ENCODE measurements at regions not wholly inside any gene's neighbourhood (a gene's known extent, or its start where the extent isn't known, plus 50 kb on each side); places are given as distances from the start of the nearest gene placed in this dataset.
"Not testable (repeated sequence)": the region's sequence is repeated elsewhere in the genome, so short reads cannot be mapped to it uniquely, and the experiment has no call there.

- no peak for DNase-seq
Measured at GRCh38 chr11:91091563-91091962, 868.7 kb upstream of the CHORDC1 start.

- DNase-seq, result no peak
Measured at GRCh38 chr11:91086028-91086427, 863.2 kb upstream of the CHORDC1 start.

GRCh38 chr11:91082255-91082654, 859.4 kb upstream of the CHORDC1 start:
- no peak for DNase-seq

- DNase-seq, result no peak
Measured at GRCh38 chr11:91081440-91082043, 858.7 kb upstream of the CHORDC1 start.

GRCh38 chr11:91078221-91078620, 855.4 kb upstream of the CHORDC1 start:
- peak; percentile 18 for DNase-seq

- no peak for DNase-seq
Measured at GRCh38 chr11:91075032-91075695, 852.3 kb upstream of the CHORDC1 start.

- no peak for DNase-seq
Measured at GRCh38 chr11:91067666-91068065, 844.8 kb upstream of the CHORDC1 start.

- no peak for DNase-seq
Measured at GRCh38 chr11:91066456-91067047, 843.7 kb upstream of the CHORDC1 start.

- DNase-seq, result not testable (repeated sequence)
Measured at GRCh38 chr11:91063399-91063798, 840.5 kb upstream of the CHORDC1 start.

GRCh38 chr11:91047882-91048281, 825.0 kb upstream of the CHORDC1 start:
- no peak for DNase-seq

- DNase-seq, result no peak
Measured at GRCh38 chr11:91046261-91046660, 823.4 kb upstream of the CHORDC1 start.

- no peak for DNase-seq
Measured at GRCh38 chr11:91041626-91042025, 818.8 kb upstream of the CHORDC1 start.

GRCh38 chr11:91023731-91024130, 800.9 kb upstream of the CHORDC1 start:
- DNase-seq, result no peak

- DNase-seq, result no peak
Measured at GRCh38 chr11:91011503-91011902, 788.7 kb upstream of the CHORDC1 start.

- no peak for DNase-seq
Measured at GRCh38 chr11:91005458-91005857, 782.6 kb upstream of the CHORDC1 start.

- DNase-seq, result no peak
Measured at GRCh38 chr11:90997241-90997640, 774.4 kb upstream of the CHORDC1 start.

GRCh38 chr11:90972159-90972558, 749.3 kb upstream of the CHORDC1 start:
- not testable (repeated sequence) for DNase-seq

- no peak for DNase-seq
Measured at GRCh38 chr11:90947930-90948329, 725.1 kb upstream of the CHORDC1 start.

GRCh38 chr11:90930252-90930651, 707.4 kb upstream of the CHORDC1 start:
- DNase-seq, result no peak

- DNase-seq, result no peak
Measured at GRCh38 chr11:90919332-90919731, 696.5 kb upstream of the CHORDC1 start.

- no peak for DNase-seq
Measured at GRCh38 chr11:90916706-90917105, 693.9 kb upstream of the CHORDC1 start.

GRCh38 chr11:90913131-90913668, 690.4 kb upstream of the CHORDC1 start:
- no peak for DNase-seq

GRCh38 chr11:90912631-90913030, 689.8 kb upstream of the CHORDC1 start:
- no peak for DNase-seq

GRCh38 chr11:90911192-90911591, 688.3 kb upstream of the CHORDC1 start:
- no peak for DNase-seq
